Retinal pigment epithelial cell (primary cell): ENCODE measurements at regions not wholly inside any gene's neighbourhood (a gene's known extent, or its start where the extent isn't known, plus 50 kb on each side); places are given as distances from the start of the nearest gene placed in this dataset.

Experiments used
- DNase-seq: peaks from one replicate; pipeline ENCODE4 v3.0.0-alpha.2; 2010; ENCODE audit warnings: low read depth
- H3K4me3 ChIP-seq: 2 replicates; pipeline ENCODE4 v1.5.1; 2011; ENCODE audit warnings: mild to moderate bottlenecking, low read length, control low read depth, moderate library complexity
- TF ChIP-seq, protein P1 (sequence below): conservative IDR thresholded peaks from 2 replicates; pipeline ENCODE4 v1.5.1; 2011; ENCODE audit warnings: low read depth, low read length, control low read depth, inconsistent platforms

DNA sequence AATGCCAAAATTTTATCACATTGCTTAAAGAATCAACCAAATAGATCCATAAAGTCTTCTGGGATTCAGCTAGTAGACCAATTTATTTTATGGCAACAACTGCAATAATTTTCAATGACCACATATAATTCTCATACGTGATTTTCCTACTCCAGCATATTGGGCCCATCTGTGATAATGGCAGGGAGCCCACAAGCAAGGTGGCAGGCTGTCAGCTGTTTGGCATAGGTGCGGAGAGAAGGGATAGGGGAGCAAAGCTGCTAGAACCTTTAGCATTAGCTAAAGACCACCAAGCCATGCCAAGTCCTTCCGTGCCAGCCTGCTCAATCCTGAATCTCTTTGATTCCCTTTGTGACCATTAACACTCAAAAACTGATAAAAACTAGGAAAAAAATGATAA lies 721.2 kb downstream of the XPNPEP1 start:
- DNase-seq = no peak
- TF ChIP-seq, protein P1, sequence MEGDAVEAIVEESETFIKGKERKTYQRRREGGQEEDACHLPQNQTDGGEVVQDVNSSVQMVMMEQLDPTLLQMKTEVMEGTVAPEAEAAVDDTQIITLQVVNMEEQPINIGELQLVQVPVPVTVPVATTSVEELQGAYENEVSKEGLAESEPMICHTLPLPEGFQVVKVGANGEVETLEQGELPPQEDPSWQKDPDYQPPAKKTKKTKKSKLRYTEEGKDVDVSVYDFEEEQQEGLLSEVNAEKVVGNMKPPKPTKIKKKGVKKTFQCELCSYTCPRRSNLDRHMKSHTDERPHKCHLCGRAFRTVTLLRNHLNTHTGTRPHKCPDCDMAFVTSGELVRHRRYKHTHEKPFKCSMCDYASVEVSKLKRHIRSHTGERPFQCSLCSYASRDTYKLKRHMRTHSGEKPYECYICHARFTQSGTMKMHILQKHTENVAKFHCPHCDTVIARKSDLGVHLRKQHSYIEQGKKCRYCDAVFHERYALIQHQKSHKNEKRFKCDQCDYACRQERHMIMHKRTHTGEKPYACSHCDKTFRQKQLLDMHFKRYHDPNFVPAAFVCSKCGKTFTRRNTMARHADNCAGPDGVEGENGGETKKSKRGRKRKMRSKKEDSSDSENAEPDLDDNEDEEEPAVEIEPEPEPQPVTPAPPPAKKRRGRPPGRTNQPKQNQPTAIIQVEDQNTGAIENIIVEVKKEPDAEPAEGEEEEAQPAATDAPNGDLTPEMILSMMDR = no peak
- H3K4me3 ChIP-seq = no peak overlapping the region

DNA sequence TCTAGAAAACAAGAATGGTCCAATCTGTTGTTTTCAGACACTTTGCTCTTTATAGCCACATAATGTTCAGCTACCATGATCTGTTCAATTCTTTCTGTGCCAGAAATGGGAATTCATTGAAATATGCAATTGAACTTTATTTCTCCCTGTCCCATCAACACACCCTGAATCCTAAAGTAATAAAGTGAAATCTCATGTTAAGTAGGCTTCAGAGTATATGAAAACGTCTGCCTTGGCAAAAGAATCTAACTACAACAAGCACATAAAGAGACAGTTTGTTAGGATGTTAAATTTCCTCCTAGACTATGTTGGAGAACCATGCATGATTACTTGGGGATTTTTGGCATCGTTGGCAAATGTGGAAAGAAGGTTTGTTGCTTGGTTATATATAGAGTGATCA lies 722.7 kb downstream of the XPNPEP1 start:
- no peak overlapping the region for H3K4me3 ChIP-seq
- TF ChIP-seq, protein P1 = no peak
- no peak for DNase-seq

DNA sequence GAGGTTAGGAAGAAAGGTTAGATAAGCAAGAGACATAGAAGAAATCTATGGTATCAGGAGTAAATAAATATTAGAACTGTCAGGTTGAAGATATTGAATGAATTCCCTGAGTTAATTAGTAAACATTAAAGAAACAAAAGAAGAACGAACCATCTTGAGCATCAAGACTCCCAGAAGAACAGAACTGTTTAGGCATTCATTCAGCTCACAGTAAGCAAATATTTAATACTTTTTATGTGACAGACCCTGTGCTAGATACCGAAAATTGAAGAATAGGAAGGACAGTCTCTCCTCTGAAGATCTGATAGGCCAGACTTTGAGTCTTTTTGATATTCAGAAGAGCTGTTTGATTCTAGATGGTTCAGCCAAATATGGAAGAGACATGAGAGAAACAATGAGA lies 731.5 kb downstream of the XPNPEP1 start:
- DNase-seq = no peak
- TF ChIP-seq, protein P1 = no peak
- no peak overlapping the region for H3K4me3 ChIP-seq

DNA sequence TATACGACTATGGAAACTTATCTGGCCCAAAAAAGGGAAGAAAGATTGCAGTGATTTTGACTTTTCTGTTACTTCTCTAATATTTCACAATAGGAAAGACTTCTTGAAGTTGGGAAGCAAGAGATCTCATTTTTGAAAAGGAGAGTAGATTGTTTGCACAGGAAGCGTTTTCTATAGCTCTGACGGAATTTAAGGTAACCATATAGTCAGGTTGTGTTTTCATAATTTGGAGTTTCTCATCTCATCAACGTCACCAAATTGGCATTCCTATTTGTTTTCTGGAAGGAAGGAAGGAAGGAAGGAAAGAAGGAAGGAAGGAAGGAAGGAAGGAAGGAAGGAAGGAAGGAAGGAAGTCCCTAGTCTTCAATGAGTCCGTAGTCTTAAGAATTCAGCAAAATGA lies 732.0 kb downstream of the XPNPEP1 start:
- no peak for DNase-seq
- H3K4me3 ChIP-seq = no peak overlapping the region
- TF ChIP-seq, protein P1 = no peak

DNA sequence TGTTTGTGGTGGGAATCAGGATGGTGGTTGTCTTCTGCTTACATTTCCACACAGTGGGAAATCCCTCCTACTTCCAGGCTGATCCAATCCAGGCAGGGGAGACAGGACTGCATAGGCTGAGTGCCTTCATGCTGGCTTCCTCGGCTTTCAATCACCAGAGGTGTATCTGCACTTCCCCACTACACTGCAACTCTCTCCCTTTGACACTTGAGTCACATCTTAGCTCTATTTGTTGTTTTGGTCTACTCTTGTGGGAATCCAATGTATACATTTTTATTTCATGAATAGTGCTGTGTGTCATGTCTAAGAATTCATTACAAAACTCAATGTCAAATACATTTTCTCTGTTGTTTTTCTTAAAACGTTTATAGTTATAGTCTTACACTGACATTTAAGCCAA lies 735.6 kb downstream of the XPNPEP1 start:
- no peak overlapping the region for H3K4me3 ChIP-seq
- TF ChIP-seq, protein P1 = no peak
- no peak for DNase-seq

DNA sequence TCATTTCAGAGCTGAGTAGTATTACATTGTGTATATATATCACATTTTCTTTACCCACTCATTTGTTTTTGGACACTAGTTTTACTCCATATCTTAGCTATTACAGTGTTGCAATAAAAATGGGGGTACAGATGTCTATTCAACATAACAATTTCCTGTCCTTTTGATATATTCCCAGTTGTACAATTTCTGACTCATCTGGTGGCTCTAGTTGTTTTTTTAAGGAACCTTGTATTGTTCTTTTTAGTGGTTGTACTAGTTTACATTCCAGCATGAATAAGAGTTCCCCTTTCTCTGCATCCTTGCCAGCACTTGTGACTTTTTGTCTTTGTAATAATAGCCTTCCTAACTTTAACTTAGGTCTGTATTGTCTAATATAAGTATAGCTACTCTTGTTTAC lies 739.9 kb downstream of the XPNPEP1 start:
- TF ChIP-seq, protein P1 = no peak
- no peak for DNase-seq
- no peak overlapping the region for H3K4me3 ChIP-seq

DNA sequence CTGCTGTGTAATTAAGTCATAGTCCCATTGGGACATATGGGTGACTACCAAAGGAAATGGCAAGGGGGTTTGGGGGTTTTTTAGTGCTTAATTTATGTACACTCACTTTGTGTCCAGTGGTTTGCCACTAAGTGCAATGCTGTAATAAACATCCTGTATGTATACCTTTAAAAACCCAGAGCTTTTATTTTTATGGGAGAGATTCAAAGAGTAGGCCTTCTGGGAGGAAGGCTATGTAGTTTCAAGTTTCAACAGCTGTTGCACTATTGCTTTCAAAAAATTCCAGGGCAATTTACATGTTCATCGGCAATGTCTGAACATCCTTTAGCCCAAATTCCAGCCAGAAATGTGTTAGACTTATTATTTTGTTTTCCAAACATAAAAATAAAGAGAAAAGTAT lies 744.7 kb downstream of the XPNPEP1 start:
- no peak overlapping the region for H3K4me3 ChIP-seq
- no peak for DNase-seq
- TF ChIP-seq, protein P1 = no peak
